ENCODE measurements at regions not wholly inside any gene's neighbourhood (a gene's known extent, or its start where the extent isn't known, plus 50 kb on each side); places are given as distances from the start of the nearest gene placed in this dataset.
"Not testable (repeated sequence)": the region's sequence is repeated elsewhere in the genome, so short reads cannot be mapped to it uniquely, and the experiment has no call there.

DNA sequence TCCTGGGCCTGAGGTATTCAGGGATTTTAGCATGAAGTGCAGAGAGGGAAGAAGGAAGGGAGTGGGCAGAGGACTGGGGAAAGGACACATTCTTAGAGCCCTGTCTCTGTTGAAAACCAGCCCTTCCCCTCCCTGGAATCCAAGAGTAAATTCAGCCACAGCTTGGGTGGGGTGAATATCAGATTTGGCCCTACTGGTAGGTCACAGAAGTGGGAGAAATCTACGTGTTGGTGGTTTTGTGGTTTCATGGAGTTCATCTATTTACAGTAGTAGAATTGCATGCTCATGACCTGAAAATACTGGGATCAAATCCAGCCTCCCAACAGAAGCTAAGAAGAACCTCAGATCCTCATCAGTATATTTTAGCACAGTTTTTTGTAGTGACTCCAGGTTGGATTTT lies 404.4 kb downstream of the BMP2 start:
- DNase-seq (ENCODE audit: low read depth in 3 of 3), result no peak

DNA sequence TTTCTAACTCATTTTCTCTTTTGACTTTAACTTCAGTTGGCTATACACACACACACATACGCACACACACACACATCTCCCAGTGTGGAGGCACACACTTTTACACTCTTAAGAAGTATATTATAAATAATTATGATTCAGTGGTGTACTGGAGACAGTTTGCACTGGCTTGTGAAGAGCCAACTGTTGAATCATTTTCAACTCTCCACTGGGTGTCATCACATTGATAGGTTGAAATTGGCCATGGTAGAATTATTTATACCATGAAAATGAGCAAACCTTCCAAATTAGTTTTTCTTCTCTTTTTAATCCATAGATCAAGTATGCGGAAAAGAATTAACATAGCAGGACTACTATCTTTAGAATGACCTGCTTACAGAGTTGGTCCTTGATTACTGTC lies 407.1 kb downstream of the BMP2 start:
- no peak for DNase-seq (ENCODE audit: low read depth in 3 of 3)

DNA sequence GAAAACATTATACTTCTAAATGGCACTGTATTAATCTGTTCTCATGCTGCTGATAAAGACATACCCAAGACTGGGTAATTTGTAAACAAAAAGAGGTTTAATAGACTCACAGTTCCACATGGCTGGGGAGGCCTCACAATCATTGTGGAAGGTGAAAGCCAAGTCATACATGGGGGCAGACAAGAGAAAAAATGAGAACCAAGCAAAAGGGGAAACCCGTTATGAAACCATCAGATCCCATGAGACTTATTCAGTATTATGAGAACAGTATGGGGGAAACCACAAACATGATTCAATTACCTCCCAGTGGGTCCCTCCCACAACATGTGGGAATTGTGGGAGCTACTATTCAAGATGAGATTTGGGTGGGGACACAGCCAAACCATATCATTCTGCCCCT lies 408.3 kb downstream of the BMP2 start:
- not testable (repeated sequence) for DNase-seq (ENCODE audit: low read depth in 3 of 3)

DNA sequence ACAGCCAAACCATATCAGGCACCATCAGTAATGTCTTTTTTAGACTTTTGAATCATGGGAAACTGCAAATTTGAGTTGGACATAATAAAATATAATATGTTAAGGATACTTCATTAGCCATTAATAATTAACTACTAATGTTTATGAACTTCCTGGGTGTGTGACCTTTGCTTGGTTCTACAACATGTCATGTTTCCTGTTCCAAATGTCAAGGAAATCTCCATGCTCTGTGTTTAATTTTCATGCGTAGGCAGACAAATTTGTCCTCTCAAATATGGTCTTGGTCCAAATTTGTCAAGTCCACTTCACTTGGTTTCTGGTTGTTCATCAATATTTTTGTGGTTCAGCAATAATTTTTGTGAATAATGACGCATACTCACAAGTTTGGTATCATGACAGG lies 410.5 kb downstream of the BMP2 start:
- DNase-seq (ENCODE audit: low read depth in 3 of 3), result no peak

DNA sequence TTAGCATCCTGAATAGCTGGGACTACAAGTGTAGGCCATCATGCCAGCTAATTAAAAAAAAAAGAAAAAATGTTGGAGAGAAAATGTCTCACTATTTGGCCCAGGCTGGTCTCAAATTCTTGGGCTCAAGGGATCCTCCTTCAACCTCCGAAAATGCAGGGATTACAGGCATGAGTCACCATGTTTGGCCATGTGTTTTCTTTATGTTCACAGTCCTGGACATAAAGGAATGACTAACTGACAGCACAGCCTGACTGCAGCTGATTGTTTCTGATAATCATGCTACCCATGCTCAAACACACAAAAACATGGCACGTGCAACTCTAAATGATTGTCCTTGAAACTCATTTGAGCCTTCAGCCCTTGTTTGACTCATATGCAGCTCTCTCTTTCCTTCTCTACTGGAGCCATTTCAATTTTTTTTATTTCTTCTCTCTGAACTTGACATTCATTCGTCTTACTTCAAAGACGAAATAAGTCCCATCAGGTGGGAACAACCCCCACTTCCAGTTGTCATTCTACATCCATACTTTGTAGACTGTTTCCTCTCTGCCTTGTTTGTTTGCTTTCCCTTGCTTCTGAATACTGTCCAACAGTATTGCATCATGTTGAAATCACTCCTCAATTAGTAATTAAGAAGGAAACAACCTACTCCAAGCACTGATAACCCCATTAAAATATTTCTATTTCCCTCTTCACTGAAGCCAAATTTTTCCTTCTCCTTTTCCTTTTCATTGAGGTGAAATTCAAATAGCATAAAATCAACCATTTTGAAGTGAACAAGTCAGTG lies 413.0 kb downstream of the BMP2 start:
- DNase-seq (ENCODE audit: low read depth in 3 of 3), result no peak

DNA sequence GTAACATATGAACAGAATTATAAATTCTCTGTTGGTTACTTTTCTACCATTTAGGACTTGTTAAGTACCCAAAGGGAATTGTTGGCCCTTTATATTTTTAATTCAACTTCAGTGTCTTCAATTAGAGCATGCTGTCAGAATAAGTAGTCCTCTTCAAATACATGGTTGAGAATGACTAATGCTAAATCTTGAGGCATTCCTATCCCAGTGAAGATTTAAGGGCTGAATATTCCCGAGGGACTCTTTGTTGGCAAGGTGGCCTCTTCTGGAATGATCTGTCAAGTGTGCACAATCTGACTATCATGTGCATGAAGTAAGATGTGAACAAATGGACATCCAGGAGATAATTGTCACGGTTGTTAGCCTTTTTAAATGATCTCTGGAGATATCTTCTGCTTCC lies 421.7 kb downstream of the BMP2 start:
- DNase-seq (ENCODE audit: low read depth in 3 of 3), result no peak

DNA sequence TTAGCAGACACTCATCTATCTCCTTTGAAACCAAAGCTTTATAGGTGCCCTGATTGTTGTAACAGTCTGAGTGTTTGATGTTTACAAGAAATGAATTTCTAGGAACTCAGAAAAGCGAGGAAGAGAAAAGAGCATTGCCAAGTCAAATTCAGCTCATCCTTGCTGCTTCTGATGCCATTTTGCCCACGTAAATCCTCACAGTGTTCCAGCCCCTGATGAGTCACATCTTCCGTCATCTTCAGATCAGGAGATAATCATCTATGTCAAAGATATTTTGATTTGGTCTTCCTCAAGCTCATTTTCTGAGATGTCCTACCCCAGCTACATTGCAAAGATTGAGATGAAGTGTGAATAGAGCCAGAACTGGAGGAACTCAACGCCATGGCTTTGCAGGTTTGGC lies 426.2 kb downstream of the BMP2 start:
- no peak for DNase-seq (ENCODE audit: low read depth in 3 of 3)

DNA sequence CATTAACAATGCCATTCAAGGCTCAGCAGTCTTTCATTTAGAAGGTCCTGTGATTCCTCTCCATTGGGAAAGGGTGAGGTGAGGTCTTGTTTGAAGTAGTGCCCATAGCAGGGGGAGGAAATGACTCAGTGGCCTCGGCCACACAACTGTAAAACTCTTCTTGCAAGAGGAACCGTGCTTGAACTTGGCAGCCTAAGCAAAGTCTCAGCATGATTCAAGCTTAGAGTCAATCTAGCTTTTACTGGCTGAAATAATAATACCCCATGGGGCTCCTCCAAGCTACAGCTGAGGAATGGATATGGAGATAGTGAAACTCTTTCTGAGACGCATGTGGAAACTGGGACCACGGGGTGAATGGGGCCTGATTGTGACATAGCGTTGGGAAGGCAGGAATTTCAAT lies 428.2 kb downstream of the BMP2 start:
- DNase-seq (ENCODE audit: low read depth in 3 of 3), result no peak

DNA sequence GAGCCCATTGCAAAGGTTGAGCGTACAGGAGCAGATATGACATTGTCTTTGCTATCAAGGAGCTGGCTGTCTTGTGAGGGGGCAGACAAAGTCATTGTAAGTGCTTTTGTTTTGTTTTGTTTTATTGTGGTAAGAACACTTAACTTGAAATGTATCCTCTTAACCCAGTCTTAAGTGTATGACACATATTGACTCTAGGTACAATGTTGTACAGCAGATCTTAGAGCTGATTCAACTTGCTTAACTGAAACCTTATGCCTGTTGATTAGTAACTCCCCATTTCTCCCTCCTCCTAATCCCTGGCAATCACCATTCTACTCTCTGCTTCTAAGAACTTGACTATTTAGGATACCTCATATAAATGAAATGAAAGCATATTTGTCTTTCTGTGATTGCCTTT lies 429.0 kb downstream of the BMP2 start:
- DNase-seq (ENCODE audit: low read depth in 3 of 3), result no peak

DNA sequence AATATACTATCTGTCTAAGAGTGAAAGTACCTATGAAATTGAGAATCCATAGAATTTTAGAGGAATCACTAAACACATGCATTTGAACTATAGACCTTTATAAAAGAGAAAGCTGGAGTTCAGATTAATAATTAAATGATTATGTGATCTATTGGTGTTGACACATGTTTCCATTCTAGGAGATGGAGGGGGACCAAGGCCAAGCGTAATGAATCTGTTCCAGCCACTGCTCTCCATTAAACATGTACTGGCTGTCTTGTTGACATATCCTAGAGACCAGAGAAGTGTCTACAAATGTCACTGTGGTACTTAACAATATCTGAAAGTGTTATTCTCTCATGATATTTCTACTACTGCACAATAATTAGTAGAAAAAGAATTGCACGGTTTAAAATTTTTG lies 432.4 kb downstream of the BMP2 start:
- no peak for DNase-seq (ENCODE audit: low read depth in 3 of 3)

DNA sequence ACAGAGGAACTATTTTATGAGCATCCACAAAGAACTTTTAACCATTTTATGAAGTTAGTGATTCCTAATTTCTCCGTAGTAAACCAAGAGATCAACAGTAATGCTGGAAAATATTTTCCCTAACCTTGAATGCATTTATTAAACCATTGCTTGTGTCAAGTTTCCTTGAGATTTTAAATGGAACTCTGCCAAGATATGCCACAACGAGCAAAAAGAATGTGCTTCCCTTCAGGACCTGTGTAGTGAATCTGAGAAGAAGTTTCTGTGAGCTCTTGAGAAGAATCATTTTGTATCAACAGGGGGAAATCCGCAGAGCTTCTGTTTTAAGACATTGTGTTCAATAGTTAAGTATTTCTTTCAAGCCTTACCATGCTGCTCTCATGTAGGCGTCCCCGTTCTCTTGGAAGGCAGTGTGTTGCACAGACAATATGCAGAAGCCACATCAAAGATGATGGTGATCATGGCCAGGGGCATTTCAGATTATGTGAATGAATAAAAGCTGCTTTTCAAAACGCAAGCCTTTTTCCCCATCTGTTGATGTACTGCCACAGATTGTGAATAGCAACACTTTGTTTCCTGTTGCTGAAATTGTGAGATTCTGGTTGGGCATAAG lies 439.8 kb downstream of the BMP2 start:
- no peak for DNase-seq (ENCODE audit: low read depth in 3 of 3)

DNA sequence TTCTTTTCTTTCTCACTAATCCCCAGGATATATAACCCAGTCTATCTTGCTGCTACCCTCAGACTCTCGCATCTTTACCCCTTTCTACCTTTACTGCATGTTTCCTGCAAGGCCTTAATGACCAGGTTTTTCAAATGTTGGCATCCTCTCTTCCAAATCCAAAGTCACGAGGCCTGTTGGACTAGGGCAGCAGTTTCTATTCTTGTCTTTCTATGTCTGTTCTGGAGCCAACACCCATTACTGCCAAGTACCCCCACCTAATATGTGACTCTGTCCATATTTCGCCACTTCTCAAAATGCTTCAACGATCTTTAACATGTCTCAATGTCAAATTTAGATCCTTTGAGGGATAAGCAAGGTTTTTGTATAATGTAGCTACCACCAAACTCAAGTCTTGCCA lies 443.4 kb downstream of the BMP2 start:
- no peak for DNase-seq (ENCODE audit: low read depth in 3 of 3)

DNA sequence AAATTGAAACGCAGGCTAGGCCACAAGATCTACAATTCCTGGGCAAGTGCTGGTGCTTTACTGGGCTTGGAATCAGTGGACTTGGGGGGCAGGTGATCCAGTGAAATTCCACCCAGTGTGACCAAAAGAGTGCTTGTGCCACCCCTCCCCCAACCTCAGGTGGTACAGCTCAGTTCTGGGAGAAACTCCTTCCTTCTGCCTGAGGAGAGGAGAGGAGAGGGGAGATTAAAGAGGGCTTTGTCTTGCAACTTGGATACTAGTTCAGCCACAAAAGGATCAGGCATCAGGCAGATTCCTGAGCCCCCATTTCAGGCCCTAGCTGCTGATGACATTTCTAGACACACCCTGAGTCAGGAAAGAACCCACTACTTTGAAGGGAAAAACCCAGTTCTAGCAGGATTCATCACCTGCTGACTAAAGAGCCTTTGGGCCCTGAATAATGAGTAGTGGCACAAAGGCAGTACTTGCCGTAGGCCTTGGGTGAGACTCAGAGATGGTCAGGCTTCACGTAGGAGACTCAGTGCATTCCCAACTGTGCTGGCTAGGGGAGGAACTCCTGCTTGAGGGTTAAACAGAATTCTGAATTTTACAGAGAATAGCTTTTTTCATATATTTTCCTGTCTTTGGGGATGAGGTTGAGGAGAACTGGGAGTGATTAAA lies 446.7 kb downstream of the BMP2 start:
- no peak for DNase-seq (ENCODE audit: low read depth in 3 of 3)

DNA sequence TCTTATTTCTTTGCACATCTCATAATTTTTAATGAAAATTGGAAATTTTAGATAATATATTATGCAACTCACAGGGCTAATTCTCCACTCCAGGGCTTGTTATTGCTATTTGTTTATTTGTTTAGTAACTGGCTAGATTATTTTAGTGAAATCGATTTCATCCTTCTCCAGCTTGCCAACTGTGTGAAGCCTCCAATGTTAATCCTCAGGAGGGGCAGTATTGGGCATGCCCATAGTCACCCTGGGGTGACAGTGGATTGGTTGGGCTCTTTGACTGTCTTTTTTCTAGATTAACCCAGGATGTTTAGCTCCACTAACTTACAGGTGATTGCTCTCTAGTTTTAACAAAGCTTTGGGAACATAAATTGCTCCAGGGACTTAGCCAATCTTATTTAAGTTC lies 450.1 kb downstream of the BMP2 start:
- no peak for DNase-seq (ENCODE audit: low read depth in 3 of 3)

DNA sequence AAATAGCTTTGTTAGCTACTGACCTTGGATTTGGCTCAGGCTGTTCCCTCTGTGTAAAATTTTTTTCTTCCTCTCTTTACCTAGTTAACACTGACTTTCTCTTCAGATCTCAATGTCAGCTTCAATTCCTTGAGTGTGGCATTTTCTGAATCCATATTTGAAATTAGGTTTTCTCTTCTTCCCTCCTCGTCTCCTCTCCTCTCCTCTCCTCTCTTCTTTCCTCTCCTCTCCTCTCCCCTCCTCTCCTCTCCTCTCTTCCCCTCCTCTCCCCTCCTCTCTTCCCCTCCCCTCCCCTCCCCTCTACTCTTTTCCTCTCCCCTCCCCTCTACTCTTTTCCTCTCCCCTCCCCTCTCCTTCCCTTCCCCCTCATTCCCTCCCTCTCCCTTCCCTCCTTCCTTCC lies 453.3 kb downstream of the BMP2 start:
- no peak for DNase-seq (ENCODE audit: low read depth in 3 of 3)

DNA sequence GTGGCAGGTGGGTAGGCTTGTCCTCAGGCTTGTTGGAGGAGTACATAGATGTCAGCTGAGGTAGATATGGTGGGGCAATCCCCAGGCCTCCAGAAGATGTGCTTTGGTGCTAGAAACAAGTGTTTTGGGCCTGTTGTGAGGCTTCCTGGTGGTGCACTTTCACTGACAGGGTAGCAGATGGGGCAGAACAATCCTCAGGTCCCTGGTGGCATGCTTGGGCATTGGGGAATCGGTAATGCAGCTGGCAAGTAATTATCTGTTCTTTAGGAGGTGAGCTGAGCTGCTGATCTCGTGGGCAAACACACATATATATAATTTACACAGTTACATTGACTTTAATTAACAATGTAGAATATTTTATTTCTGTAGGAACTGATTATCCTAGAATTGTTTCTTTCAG lies 458.7 kb downstream of the BMP2 start:
- DNase-seq (ENCODE audit: low read depth in 3 of 3), result no peak

DNA sequence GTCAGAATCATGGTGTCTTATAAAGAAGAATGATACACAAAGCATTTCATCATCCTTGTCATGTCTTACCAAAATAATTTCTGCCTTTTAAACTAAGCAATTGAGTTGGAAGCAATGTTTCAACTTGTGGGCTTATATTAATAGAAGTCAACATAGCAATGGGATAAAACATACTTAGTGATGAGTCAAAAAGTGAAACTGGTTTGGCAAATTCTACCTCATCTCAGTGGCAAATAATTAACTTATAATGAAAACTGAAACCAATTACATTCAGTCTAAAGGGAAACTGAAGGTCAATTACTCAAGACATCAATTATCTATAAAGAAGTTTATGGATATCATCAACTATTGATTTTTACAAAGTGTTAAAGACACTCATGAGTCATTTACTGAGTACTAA lies 463.8 kb downstream of the BMP2 start:
- no peak for DNase-seq (ENCODE audit: low read depth in 3 of 3)

DNA sequence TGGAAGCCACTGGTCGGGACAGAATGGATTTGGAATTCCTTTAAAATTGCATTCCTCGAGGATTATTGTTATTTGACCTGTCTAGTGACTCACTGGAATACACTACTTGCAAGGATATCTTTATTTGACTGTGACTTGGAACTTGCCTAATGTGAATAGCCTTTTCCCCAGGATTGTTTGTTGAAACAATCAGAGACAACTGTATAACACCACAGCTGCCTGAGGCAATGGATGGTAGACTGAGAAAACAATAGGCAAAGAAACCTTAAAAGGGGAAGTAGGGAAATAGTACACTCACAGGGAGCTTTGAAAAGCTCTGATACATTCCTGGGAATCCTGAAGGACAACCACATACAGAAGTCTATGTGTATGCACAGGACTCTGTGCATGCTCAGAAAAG lies 465.3 kb downstream of the BMP2 start:
- DNase-seq (ENCODE audit: low read depth in 3 of 3), result no peak

DNA sequence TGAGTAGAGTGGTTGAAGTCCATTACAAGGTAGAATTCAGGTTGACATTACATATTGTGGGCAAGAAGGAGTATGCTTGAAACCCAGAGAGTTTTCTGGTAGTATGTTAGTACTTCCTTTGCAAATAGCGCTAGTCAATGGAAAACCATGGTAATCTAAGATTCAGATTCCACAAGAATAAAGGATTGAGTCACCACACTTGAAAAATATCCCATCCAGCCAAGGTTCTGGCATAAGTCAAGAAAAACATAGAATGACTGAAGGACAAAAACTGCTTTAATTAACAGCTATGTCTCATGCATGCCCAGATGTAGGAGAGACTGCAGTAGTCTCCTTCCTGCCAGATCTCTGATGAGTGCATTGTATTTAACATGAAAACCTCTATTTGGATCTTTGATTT lies 469.8 kb downstream of the BMP2 start:
- no peak for DNase-seq (ENCODE audit: low read depth in 3 of 3)

DNA sequence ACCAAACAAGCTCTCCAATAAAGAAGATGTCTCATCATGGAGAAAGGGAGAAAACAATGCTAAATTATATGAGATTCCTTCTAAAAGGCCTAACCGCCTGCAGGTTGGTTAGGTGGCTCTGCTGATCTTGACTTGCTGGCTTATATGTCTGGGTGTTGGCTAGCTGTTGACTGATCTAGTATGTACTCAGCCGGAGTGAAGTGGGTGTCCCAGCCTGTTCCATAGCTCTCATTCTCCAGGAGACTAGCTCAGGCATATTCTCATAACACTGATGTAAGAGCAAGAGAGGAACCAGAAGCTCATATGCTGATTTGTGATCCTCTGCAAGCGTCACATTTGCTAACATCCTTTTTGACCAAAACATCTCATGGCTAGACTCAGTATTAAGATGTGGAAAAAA lies 473.0 kb downstream of the BMP2 start:
- no peak for DNase-seq (ENCODE audit: low read depth in 3 of 3)

DNA sequence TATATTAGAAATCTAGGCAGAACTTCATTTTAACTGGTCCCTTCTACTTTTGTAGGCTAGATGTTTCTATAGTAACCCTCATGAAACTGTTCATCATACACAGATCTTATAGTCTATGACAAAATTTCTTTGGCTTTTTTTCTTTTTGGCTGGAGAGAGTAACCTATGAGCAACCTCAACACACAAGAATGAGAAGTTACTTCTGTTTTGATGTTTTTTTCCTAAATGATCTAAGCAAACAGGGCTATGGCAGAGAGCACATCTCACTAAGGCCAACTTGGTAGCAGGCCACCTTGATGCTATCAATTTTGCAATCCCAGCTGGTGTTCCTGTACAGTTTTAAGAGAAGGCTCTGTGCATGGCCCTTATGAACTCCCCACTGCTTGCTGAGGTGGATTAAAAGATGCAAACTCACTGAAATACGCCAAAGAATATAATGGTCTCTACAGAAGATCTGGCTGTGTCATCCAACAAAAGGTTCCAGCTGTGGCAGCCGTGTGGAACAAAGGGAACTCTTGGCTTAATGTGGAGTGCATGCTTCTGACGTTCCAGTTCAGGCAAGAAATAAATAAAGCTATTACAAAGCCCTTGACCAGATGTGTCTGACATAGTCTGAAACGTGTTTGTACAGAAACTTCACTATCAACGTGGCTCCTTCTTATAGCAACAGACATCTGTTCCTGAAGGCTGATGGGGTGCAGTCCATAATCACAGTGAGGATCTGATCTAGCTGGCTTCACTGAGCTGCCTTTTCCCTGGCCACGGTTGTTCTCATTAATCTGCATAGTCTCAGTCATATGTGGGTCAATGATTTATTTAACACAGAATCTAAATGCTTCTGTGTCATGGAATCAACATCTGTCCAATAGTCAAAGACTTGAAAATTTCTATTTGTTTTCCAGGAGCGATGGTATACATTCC lies 481.1 kb downstream of the BMP2 start:
- DNase-seq (ENCODE audit: low read depth in 3 of 3), result no peak

DNA sequence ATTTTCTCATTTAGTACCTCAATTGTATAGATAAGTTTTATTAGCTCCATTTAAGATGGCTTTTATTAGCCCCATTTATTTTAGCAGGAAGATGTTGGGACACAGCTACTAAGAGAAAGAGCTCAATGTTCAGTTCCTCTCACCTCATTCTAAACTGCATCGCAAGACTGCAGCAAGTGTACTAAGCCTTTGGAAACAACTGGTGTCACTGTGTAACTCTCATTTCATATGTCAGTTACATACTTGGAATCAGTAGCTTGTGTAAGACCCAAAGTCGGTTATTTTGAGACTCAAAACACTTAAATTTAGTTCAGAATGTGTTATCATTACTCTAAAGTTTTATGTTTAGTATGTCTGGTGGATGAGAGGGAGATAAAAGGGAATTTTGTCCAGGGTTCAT lies 482.9 kb downstream of the BMP2 start:
- DNase-seq (ENCODE audit: low read depth in 3 of 3), result no peak

All from stimulated activated CD4-positive, alpha-beta T cell treated with anti-CD3 and anti-CD28 coated beads, TNF-alpha, amount 100 ng/mL, for 24 hours (primary cell).